A549 (cell line): ENCODE measurements at regions not wholly inside any gene's neighbourhood (a gene's known extent, or its start where the extent isn't known, plus 50 kb on each side); places are given as distances from the start of the nearest gene placed in this dataset.

Experiments used
- ATAC-seq, 2 experiments: fragments of 200-7000 bp in 1 of 2; fragments of >200 bp in 1 of 2; cut with Nextera tagmentation in 1 of 2; cut with Tn5 transposase in 1 of 2; 3 replicates each; pipeline versions ENCODE4 v1.8.0 to v1.9.1; 2018 to 2020; ENCODE audit warnings: mild to moderate bottlenecking in 1 of 2, moderate library complexity in 1 of 2
- CTCF ChIA-PET: fragments of 300-600 bp; sonication (Branson Sonifier 250); formaldehyde crosslinking; extraction: SDS; loops from one replicate; lab custom pipeline; 2021; ENCODE audit warnings: antibody characterized with exemption, inconsistent platforms; lab: Yijun Ruan, JAX
- POLR2A ChIA-PET: fragments of 350-600 bp; formaldehyde crosslinking; extraction: SDS; loops from one replicate; lab custom pipeline; 2021; ENCODE audit warnings: antibody characterized with exemption, inconsistent platforms; lab: Yijun Ruan, JAX
- DNase-seq, 2 experiments: peaks; one replicate each; pipeline versions ENCODE4 v3.0.0 to v3.0.0-alpha.2; 2011 to 2016; ENCODE audit warnings: low read depth in 1 of 2, low spot score in 1 of 2
- FAIRE-seq: peaks from 2 replicates; lab custom pipeline; 2011; peaks lifted over from hg19 to GRCh38; lab: Jason Lieb, UNC
- H3K27ac ChIP-seq, 2 experiments: fragments of >200 bp; sonication (Bioruptor Twin); formaldehyde crosslinking; 3 replicates each; pipeline ENCODE4 v1.5.1; 2016 to 2017
- H3K4me1 ChIP-seq: fragments of >200 bp; sonication (Bioruptor Twin); formaldehyde crosslinking; 3 replicates; pipeline ENCODE4 v1.6.1; 2016
- H3K4me2 ChIP-seq: fragments of >200 bp; sonication (Bioruptor Twin); formaldehyde crosslinking; 3 replicates; pipeline ENCODE4 v1.6.1; 2016
- H3K4me3 ChIP-seq: fragments of >200 bp; sonication (Bioruptor Twin); formaldehyde crosslinking; 3 replicates; pipeline ENCODE4 v1.5.1; 2016
- H3K9me3 ChIP-seq: fragments of >200 bp; sonication (Bioruptor Twin); formaldehyde crosslinking; 3 replicates; pipeline ENCODE4 v1.6.1; 2016
- CBX8 ChIP-seq: fragments of 200-600 bp; sonication (generic); IDR thresholded peaks from 2 replicates; pipeline ENCODE4 v1.6.1; 2016
- CHD2 ChIP-seq: fragments of 150-350 bp; IDR thresholded peaks from 2 replicates; pipeline ENCODE4 v1.6.1; 2014; ENCODE audit warnings: low read length; ENCODE audit not compliant: partially characterized antibody
- FOSL2 ChIP-seq, 2 experiments: fragments of 450-650 bp in 1 of 2; fragments of >200 bp in 1 of 2; sonication (Bioruptor Twin) in 1 of 2; formaldehyde crosslinking; IDR thresholded peaks; 2 replicates each; pipeline versions ENCODE4 v1.5.0 to v1.6.1; 2016 to 2020; ENCODE audit warnings: mild to moderate bottlenecking in 1 of 2, moderate library complexity in 1 of 2
- FOXS1 ChIP-seq: fragments of 250-450 bp; sonication (Bioruptor Pico); IDR thresholded peaks from 2 replicates; pipeline ENCODE4 v1.5.0; 2020; ENCODE audit warnings: mild to moderate bottlenecking, moderate library complexity
- GATA3 ChIP-seq: IDR thresholded peaks from 2 replicates; pipeline ENCODE4 v1.6.1; 2012; ENCODE audit warnings: borderline replicate concordance
- HES2 ChIP-seq: fragments of >200 bp; sonication (Bioruptor Twin); formaldehyde crosslinking; IDR thresholded peaks from 2 replicates; pipeline ENCODE4 v1.6.1; 2016
- HOXB5 ChIP-seq: fragments of 250-450 bp; sonication (Bioruptor Pico); IDR thresholded peaks from 2 replicates; pipeline ENCODE4 v1.5.0; 2020; ENCODE audit warnings: mild to moderate bottlenecking, moderate library complexity
- KDM1A ChIP-seq: fragments of 200-600 bp; sonication (generic); IDR thresholded peaks from 2 replicates; pipeline ENCODE4 v1.6.1; 2016; ENCODE audit warnings: low read depth, mild to moderate bottlenecking
- KDM5A ChIP-seq: fragments of 200-600 bp; sonication (generic); IDR thresholded peaks from 2 replicates; pipeline ENCODE4 v1.6.1; 2016; ENCODE audit warnings: antibody characterized with exemption, mild to moderate bottlenecking
- MAFK ChIP-seq: fragments of 450-650 bp; IDR thresholded peaks from 2 replicates; pipeline ENCODE4 v1.6.1; 2014; ENCODE audit not compliant: partially characterized antibody
- MAX ChIP-seq: IDR thresholded peaks from 2 replicates; pipeline ENCODE4 v1.6.1; 2012
- MYC ChIP-seq: IDR thresholded peaks from 2 replicates; pipeline ENCODE4 v1.6.1; 2012; ENCODE audit warnings: mild to moderate bottlenecking, inconsistent platforms, low read length, improper control_type of control experiment, borderline replicate concordance
- NPAS2 ChIP-seq: fragments of 250-450 bp; sonication (Bioruptor Pico); IDR thresholded peaks from 2 replicates; pipeline ENCODE4 v1.8.0; 2022; ENCODE audit warnings: mild to moderate bottlenecking, moderate library complexity, borderline replicate concordance
- POLR2A ChIP-seq: IDR thresholded peaks from 2 replicates; pipeline ENCODE4 v1.6.1; 2012; ENCODE audit warnings: mild to moderate bottlenecking, low read length
- RAD21 ChIP-seq, 2 experiments: fragments of >200 bp in 1 of 2; sonication (Bioruptor Twin) in 1 of 2; formaldehyde crosslinking in 1 of 2; IDR thresholded peaks in 1 of 2; conservative IDR thresholded peaks in 1 of 2; 2 replicates in 1 of 2; 3 replicates in 1 of 2; pipeline ENCODE4 v1.6.1; 2012 to 2018; ENCODE audit warnings: inconsistent platforms in 1 of 2
- REST ChIP-seq: fragments of 200-600 bp; sonication (generic); IDR thresholded peaks from 2 replicates; pipeline ENCODE4 v1.6.1; 2016; ENCODE audit warnings: antibody characterized with exemption, mild to moderate bottlenecking, moderate library complexity
- RFX5 ChIP-seq: fragments of 450-650 bp; IDR thresholded peaks from 2 replicates; pipeline ENCODE4 v1.7.1; 2014; ENCODE audit warnings: antibody characterized with exemption, mild to moderate bottlenecking, moderate library complexity
- TFCP2L1 ChIP-seq: fragments of 250-450 bp; sonication (Bioruptor Pico); IDR thresholded peaks from 2 replicates; pipeline ENCODE4 v1.5.0; 2021; ENCODE audit warnings: mild to moderate bottlenecking
- TP53 ChIP-seq: fragments of 250-450 bp; sonication (Bioruptor Pico); IDR thresholded peaks from 2 replicates; pipeline ENCODE4 v1.5.0; 2021; ENCODE audit warnings: mild to moderate bottlenecking, moderate library complexity
- ZC3H11A ChIP-seq: fragments of 450-650 bp; IDR thresholded peaks from 2 replicates; pipeline ENCODE4 v1.6.1; 2014; ENCODE audit warnings: antibody characterized with exemption, mild to moderate bottlenecking
- ZNF302 ChIP-seq: fragments of 250-450 bp; sonication (Bioruptor Pico); IDR thresholded peaks from 2 replicates; pipeline ENCODE4 v1.9.0; 2021; ENCODE audit warnings: inconsistent platforms, mild to moderate bottlenecking, moderate library complexity
- ZSCAN20 ChIP-seq: fragments of 250-450 bp; sonication (Bioruptor Pico); IDR thresholded peaks from 2 replicates; pipeline ENCODE4 v1.8.0; 2022; ENCODE audit warnings: mild to moderate bottlenecking, moderate library complexity
- whole genome bisulfite sequencing: methylation state at CpG from one replicate; pipeline ENCODE4 v1.1.6; 2017; ENCODE audit errors: missing lambda C conversion rate; 5-methylcytosine and 5-hydroxymethylcytosine counted together
- TF ChIP-seq, protein P1 (sequence below): fragments of >200 bp; sonication (Bioruptor Twin); formaldehyde crosslinking; IDR thresholded peaks from 3 replicates; pipeline ENCODE4 v1.5.1; 2016

DNA sequence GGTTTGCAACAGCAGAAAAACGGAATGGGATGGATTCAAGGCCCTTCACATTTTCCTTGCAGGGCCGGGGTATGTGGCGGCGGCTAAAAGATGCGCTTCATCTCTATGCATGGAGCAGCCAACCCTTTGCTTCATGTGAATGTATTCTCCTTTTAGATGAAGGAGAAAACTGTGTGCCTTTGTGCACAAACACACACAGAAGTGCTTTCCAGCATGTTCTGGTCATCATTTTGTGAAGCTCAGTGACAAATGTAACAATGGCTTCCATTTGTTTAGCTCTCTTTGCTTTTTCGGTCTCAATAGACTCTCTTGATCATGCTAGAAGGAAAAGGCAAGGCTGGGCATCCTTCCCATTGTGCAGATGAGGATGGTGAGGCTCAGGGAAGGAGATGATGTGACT, 161.7 kb upstream of the MKI67 start:
- POLR2A ChIA-PET = no interaction called here
- Histone ChIP-seq H3K4me2 (no peak overlapping the region), H3K4me3 (no peak overlapping the region), H3K4me1 (no peaks in the 10 kb centered on the region), H3K27ac (no peak overlapping the region), H3K9me3 (no peaks in the 10 kb centered on the region)
- TF ChIP-seq, protein P1, sequence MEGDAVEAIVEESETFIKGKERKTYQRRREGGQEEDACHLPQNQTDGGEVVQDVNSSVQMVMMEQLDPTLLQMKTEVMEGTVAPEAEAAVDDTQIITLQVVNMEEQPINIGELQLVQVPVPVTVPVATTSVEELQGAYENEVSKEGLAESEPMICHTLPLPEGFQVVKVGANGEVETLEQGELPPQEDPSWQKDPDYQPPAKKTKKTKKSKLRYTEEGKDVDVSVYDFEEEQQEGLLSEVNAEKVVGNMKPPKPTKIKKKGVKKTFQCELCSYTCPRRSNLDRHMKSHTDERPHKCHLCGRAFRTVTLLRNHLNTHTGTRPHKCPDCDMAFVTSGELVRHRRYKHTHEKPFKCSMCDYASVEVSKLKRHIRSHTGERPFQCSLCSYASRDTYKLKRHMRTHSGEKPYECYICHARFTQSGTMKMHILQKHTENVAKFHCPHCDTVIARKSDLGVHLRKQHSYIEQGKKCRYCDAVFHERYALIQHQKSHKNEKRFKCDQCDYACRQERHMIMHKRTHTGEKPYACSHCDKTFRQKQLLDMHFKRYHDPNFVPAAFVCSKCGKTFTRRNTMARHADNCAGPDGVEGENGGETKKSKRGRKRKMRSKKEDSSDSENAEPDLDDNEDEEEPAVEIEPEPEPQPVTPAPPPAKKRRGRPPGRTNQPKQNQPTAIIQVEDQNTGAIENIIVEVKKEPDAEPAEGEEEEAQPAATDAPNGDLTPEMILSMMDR = no peak
- TF ChIP-seq REST = no peak
- TF ChIP-seq TFCP2L1 (CRISPR knock-in tag) = no peak
- TF ChIP-seq KDM5A = no peak
- no peak for TF ChIP-seq FOXS1 (CRISPR knock-in tag)
- TF ChIP-seq POLR2A = no peak
- TF ChIP-seq GATA3 = no peak
- TF ChIP-seq MYC = no peak
- no peak for TF ChIP-seq NPAS2 (CRISPR knock-in tag)
- TF ChIP-seq CHD2 = no peak
- no peak for TF ChIP-seq KDM1A
- no peak for TF ChIP-seq FOSL2 (IDR thresholded peaks at IDR 0.05)
- TF ChIP-seq FOSL2 (CRISPR knock-in tag; IDR thresholded peaks at IDR 0.05) = no peak
- no peak for TF ChIP-seq MAFK
- no peak for ATAC-seq
- no peak for FAIRE-seq
- CTCF ChIA-PET = interaction anchor here (2.2 kb wide), 1 partner anchor 24 kb away, joined by 7 read pairs; no protein-coding TSS in a partner anchor
- 42% methylated on average over 6 of the region's 6 CpGs for WGBS
- DNase-seq = no peak

DNA sequence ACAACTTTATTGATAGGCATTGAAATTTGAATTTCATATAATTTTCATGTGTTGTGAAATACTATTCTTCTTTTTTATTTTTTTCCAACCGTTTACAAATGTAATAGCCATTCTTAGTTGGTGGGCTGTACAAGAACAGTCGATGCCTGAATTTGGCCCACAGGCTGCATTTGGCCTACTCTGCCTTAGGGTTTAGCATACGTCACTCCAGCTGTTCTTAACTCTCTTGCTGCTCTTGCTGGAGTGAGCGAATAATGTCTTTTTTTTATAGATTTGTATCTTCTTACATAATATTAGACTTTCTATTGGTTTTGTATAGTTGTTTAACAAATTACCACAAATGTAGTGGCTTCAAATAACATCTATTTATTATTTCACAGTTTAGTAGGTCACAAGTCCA, 163.4 kb upstream of the MKI67 start:
- Histone ChIP-seq H3K4me3 (no peak overlapping the region), H3K4me2 (no peak overlapping the region), H3K9me3 (no peaks in the 10 kb centered on the region), H3K27ac (no peak overlapping the region)
- CTCF ChIA-PET = interaction anchor here (0.9 kb wide), 1 partner anchor 9 kb away, joined by 3 read pairs; no protein-coding TSS in a partner anchor
- 4% methylated on average over 4 of the region's 4 CpGs for WGBS
- FAIRE-seq = no peak
- no peak for TF ChIP-seq HOXB5
- TF ChIP-seq, all 56 proteins: peak for 0
- POLR2A ChIA-PET = no interaction called here
- DNase-seq (no peak), ATAC-seq (no peak)
- H3K4me1 ChIP-seq = no peaks in the 10 kb centered on the region

GRCh38 chr10:128295003-128295402, 168.8 kb upstream of the MKI67 start:
- 4% methylated on average over 7 of the region's 7 CpGs for WGBS
- H3K27ac ChIP-seq = no peak overlapping the region
- no peak for DNase-seq
- POLR2A ChIA-PET = no interaction called here
- no peak for ATAC-seq
- H3K4me2 ChIP-seq = no peak overlapping the region
- no peaks in the 10 kb centered on the region for H3K4me1 ChIP-seq
- FAIRE-seq = no peak
- H3K9me3 ChIP-seq = no peaks in the 10 kb centered on the region
- CTCF ChIA-PET = no interaction called here
- TF ChIP-seq ZC3H11A (no peak), RAD21 (conservative IDR thresholded peaks at IDR 0.05 in 1 of 2, IDR thresholded peaks at IDR 0.05 in 1 of 2) (no peak), GATA3 (no peak), MAFK (no peak), RFX5 (no peak), NPAS2 (CRISPR knock-in tag) (no peak), MAX (no peak), TP53 (CRISPR knock-in tag) (no peak), ZSCAN20 (CRISPR knock-in tag) (no peak), ZNF302 (CRISPR knock-in tag) (no peak), CBX8 (no peak), MYC (no peak), HES2 (no peak), FOXS1 (CRISPR knock-in tag) (no peak)
- H3K4me3 ChIP-seq = no peak overlapping the region
